ENCODE measurements at regions not wholly inside any gene's neighbourhood (a gene's known extent, or its start where the extent isn't known, plus 50 kb on each side); places are given as distances from the start of the nearest gene placed in this dataset.

GRCh38 chr1:173280899-173281660 is 73.9 kb upstream of the TNFSF4 start:
- DNase-seq (ENCODE audit: low read depth): no peak

GRCh38 chr1:173285048-173285447 is 77.9 kb upstream of the TNFSF4 start:
- TF ChIP-seq CTCF (IDR thresholded peaks at IDR 0.05; ENCODE audit: low read depth, low read length) (no peak), MAX (IDR thresholded peaks at IDR 0.05; ENCODE audit: low read depth, low read length) (no peak), POLR2A (IDR thresholded peaks at IDR 0.05; ENCODE audit: extremely low read depth, insufficient read length) (no peak), MYC (IDR thresholded peaks at IDR 0.05; ENCODE audit: low read depth, low read length) (no peak)
- no peak overlapping the region for H3K4me3 ChIP-seq (ENCODE audit: low read depth, low read length)
- no peak for DNase-seq (ENCODE audit: low read depth)

More at GRCh38 chr1:173280899-173281660, 73.9 kb upstream of the TNFSF4 start:
- no peak overlapping the region for H3K4me3 ChIP-seq (ENCODE audit: low read depth, low read length)
- TF ChIP-seq MAX (IDR thresholded peaks at IDR 0.05; ENCODE audit: low read depth, low read length) (no peak), POLR2A (IDR thresholded peaks at IDR 0.05; ENCODE audit: extremely low read depth, insufficient read length) (no peak), MYC (IDR thresholded peaks at IDR 0.05; ENCODE audit: low read depth, low read length) (no peak), CTCF (IDR thresholded peaks at IDR 0.05; ENCODE audit: low read depth, low read length) (no peak)

GRCh38 chr1:173287785-173288184 is 80.7 kb upstream of the TNFSF4 start:
- DNase-seq (ENCODE audit: low read depth): no peak
- TF ChIP-seq POLR2A (IDR thresholded peaks at IDR 0.05; ENCODE audit: extremely low read depth, insufficient read length): no peak
- TF ChIP-seq MYC (IDR thresholded peaks at IDR 0.05; ENCODE audit: low read depth, low read length): no peak
- TF ChIP-seq MAX (IDR thresholded peaks at IDR 0.05; ENCODE audit: low read depth, low read length): no peak
- TF ChIP-seq CTCF (IDR thresholded peaks at IDR 0.05; ENCODE audit: low read depth, low read length): no peak
- H3K4me3 ChIP-seq (ENCODE audit: low read depth, low read length): no peak overlapping the region

- DNase-seq (ENCODE audit: low read depth): no peak
- H3K4me3 ChIP-seq (ENCODE audit: low read depth, low read length): no peak overlapping the region
- TF ChIP-seq CTCF (IDR thresholded peaks at IDR 0.05; ENCODE audit: low read depth, low read length) (no peak), MAX (IDR thresholded peaks at IDR 0.05; ENCODE audit: low read depth, low read length) (no peak), MYC (IDR thresholded peaks at IDR 0.05; ENCODE audit: low read depth, low read length) (no peak), POLR2A (IDR thresholded peaks at IDR 0.05; ENCODE audit: extremely low read depth, insufficient read length) (no peak)
Observed at GRCh38 chr1:173293756-173294155, 86.6 kb upstream of the TNFSF4 start.

- DNase-seq (ENCODE audit: low read depth): no peak
- TF ChIP-seq CTCF (IDR thresholded peaks at IDR 0.05; ENCODE audit: low read depth, low read length) (no peak), MAX (IDR thresholded peaks at IDR 0.05; ENCODE audit: low read depth, low read length) (no peak), POLR2A (IDR thresholded peaks at IDR 0.05; ENCODE audit: extremely low read depth, insufficient read length) (no peak), MYC (IDR thresholded peaks at IDR 0.05; ENCODE audit: low read depth, low read length) (no peak)
- H3K4me3 ChIP-seq (ENCODE audit: low read depth, low read length): no peak overlapping the region
Observed at GRCh38 chr1:173294843-173295242, 87.7 kb upstream of the TNFSF4 start.

All from NB4 (cell line).